Astrocyte of the cerebellum (primary cell): ENCODE measurements at regions not wholly inside any gene's neighbourhood (a gene's known extent, or its start where the extent isn't known, plus 50 kb on each side); places are given as distances from the start of the nearest gene placed in this dataset.

Experiments used
- DNase-seq: peaks from one replicate; pipeline ENCODE4 v3.0.0-alpha.2; 2011; ENCODE audit warnings: low read depth
- H3K4me3 ChIP-seq: 2 replicates; pipeline ENCODE4 v1.5.1; 2011; ENCODE audit warnings: mild to moderate bottlenecking, low read depth, low read length, moderate library complexity
- CTCF ChIP-seq: IDR thresholded peaks from 2 replicates; pipeline ENCODE4 v1.5.1; 2012; ENCODE audit warnings: low read length, low read depth, moderate library complexity, mild to moderate bottlenecking; ENCODE audit errors: missing control alignments
- in situ Hi-C: cut with HindIII; loops from 2 replicates; pipeline ENCODE4 v1.10.0; 2017; ENCODE audit warnings: low sequenced_read_pairs

GRCh38 chr2:8165550-8165949, 516.3 kb upstream of the ID2 start:
- no peak for TF ChIP-seq CTCF
- in situ Hi-C loops: no loop called here
- DNase-seq: no peak
- H3K4me3 ChIP-seq: no peak overlapping the region

GRCh38 chr2:8168022-8168717, 513.7 kb upstream of the ID2 start:
- TF ChIP-seq CTCF: no peak
- DNase-seq: no peak
- H3K4me3 ChIP-seq: no peak overlapping the region
- in situ Hi-C loops: no loop called here

- in situ Hi-C loops: no loop called here
- TF ChIP-seq CTCF: no peak
- DNase-seq: no peak
Measured at GRCh38 chr2:8168876-8169424, 512.9 kb upstream of the ID2 start.

GRCh38 chr2:8169443-8169842, 512.4 kb upstream of the ID2 start:
- in situ Hi-C loops: no loop called here
- TF ChIP-seq CTCF: no peak

More at GRCh38 chr2:8168876-8169424, 512.9 kb upstream of the ID2 start:
- H3K4me3 ChIP-seq: no peak overlapping the region

GRCh38 chr2:8170552-8171327, 511.1 kb upstream of the ID2 start:
- no peak overlapping the region for H3K4me3 ChIP-seq
- no peak for TF ChIP-seq CTCF
- DNase-seq: no peak
- in situ Hi-C loops: no loop called here

More at GRCh38 chr2:8169443-8169842, 512.4 kb upstream of the ID2 start:
- no peak overlapping the region for H3K4me3 ChIP-seq
- DNase-seq: peak; percentile 57

- in situ Hi-C loops: no loop called here
- DNase-seq: no peak
Measured at GRCh38 chr2:8171608-8172007, 510.2 kb upstream of the ID2 start.

More at GRCh38 chr2:8171608-8172007, 510.2 kb upstream of the ID2 start:
- no peak overlapping the region for H3K4me3 ChIP-seq
- no peak for TF ChIP-seq CTCF
